Ascending aorta (tissue), 2 donors: ENCODE measurements at regions not wholly inside any gene's neighbourhood (a gene's known extent, or its start where the extent isn't known, plus 50 kb on each side); places are given as distances from the start of the nearest gene placed in this dataset.

Experiments
- DNase-seq, 2 donors: peaks; one replicate each; pipeline ENCODE4 v3.0.0-alpha.2; 2019; ENCODE audit warnings: low spot score in 2 of 2
- H3K27ac ChIP-seq, 2 donors: fragments of 200-600 bp; sonication (generic); one replicate each; pipeline ENCODE4 v1.5.1; 2016 to 2017; ENCODE audit warnings: mild to moderate bottlenecking in 1 of 2
- H3K27me3 ChIP-seq: fragments of 200-600 bp; sonication (generic); one replicate; pipeline ENCODE4 v1.5.1; 2017
- H3K36me3 ChIP-seq, 2 donors: fragments of 200-600 bp; sonication (generic); one replicate each; pipeline ENCODE4 v1.5.1; 2016
- H3K4me1 ChIP-seq, 2 donors: fragments of 200-600 bp; sonication (generic); one replicate each; pipeline ENCODE4 v1.5.1; 2016 to 2017; ENCODE audit warnings: mild to moderate bottlenecking in 1 of 2
- H3K4me3 ChIP-seq, 2 donors: fragments of 200-600 bp; sonication (generic); one replicate each; pipeline ENCODE4 v1.5.1; 2016 to 2017; ENCODE audit warnings: mild to moderate bottlenecking in 1 of 2
- H3K9me3 ChIP-seq, 2 donors: fragments of 200-600 bp; sonication (generic); one replicate each; pipeline ENCODE4 v1.5.1; 2016
- intact Hi-C: fragments of 100-400 bp; cut with DNase I; formaldehyde crosslinking; loops from one replicate; pipeline ENCODE4 v1.15.1; 2023
- TF ChIP-seq, protein P1 (sequence below), 3 experiments: fragments of 200-600 bp in 2 of 3; fragments of 450-650 bp in 1 of 3; sonication (generic) in 2 of 3; IDR thresholded peaks; one replicate each; pipeline ENCODE4 v1.5.1; 2016 to 2019; ENCODE audit warnings: antibody characterized with exemption in 3 of 3, mild to moderate bottlenecking in 1 of 3, moderate library complexity in 1 of 3

DNA sequence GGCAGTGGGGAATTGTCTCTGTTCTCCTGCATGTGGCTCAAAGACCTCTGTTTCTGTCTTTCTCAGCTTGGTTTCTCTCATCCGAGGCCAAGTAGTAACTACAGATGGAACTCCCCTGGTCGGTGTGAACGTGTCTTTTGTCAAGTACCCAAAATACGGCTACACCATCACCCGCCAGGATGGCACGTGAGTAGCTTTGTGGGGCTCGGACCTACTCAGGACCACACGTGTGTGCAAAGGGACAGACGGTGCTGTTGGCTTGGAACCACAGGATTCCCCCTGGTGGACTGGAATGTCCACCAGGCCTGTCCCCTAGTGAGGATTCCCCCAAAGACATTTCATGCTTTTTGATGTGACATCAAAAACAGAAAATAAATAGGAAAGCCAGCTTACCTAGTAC lies 96.3 kb upstream of the WWC1 start:
- no peak overlapping the region for H3K4me3 ChIP-seq
- H3K4me1 ChIP-seq, result no peaks in the 10 kb centered on the region
- intact Hi-C loops, result no loop called here
- no peaks in the 10 kb centered on the region for H3K36me3 ChIP-seq
- no peak for DNase-seq
- TF ChIP-seq, protein P1, sequence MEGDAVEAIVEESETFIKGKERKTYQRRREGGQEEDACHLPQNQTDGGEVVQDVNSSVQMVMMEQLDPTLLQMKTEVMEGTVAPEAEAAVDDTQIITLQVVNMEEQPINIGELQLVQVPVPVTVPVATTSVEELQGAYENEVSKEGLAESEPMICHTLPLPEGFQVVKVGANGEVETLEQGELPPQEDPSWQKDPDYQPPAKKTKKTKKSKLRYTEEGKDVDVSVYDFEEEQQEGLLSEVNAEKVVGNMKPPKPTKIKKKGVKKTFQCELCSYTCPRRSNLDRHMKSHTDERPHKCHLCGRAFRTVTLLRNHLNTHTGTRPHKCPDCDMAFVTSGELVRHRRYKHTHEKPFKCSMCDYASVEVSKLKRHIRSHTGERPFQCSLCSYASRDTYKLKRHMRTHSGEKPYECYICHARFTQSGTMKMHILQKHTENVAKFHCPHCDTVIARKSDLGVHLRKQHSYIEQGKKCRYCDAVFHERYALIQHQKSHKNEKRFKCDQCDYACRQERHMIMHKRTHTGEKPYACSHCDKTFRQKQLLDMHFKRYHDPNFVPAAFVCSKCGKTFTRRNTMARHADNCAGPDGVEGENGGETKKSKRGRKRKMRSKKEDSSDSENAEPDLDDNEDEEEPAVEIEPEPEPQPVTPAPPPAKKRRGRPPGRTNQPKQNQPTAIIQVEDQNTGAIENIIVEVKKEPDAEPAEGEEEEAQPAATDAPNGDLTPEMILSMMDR (IDR thresholded peaks at IDR 0.05), result no peak
- H3K27me3 ChIP-seq, result no peaks in the 10 kb centered on the region
- H3K27ac ChIP-seq, result no peak overlapping the region
- no peaks in the 10 kb centered on the region for H3K9me3 ChIP-seq

DNA sequence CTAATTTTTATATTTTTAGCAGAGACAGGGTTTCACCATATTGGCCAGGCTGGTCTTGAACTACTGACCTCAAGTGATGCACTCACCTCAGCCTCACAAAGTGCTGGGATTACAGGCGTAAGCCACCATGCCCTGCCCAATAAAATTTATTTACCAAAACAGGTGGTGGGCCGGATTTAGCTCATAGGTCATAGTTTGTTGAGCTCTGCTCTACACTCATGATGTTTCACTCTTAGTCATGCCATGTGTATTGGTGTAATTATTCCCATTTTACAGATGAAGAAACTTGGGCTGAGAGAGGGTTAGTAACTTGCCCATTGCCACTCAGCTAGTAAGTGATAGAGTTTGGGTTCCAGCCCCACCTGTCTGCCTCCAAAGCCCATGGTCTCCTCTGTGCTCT lies 93.1 kb upstream of the WWC1 start:
- H3K4me1 ChIP-seq, result no peaks in the 10 kb centered on the region
- no peaks in the 10 kb centered on the region for H3K9me3 ChIP-seq
- intact Hi-C loops, result no loop called here
- no peak overlapping the region for H3K27ac ChIP-seq
- H3K27me3 ChIP-seq, result no peaks in the 10 kb centered on the region
- no peak overlapping the region for H3K4me3 ChIP-seq
- TF ChIP-seq, protein P1 (IDR thresholded peaks at IDR 0.05), result no peak
- DNase-seq, result no peak
- no peaks in the 10 kb centered on the region for H3K36me3 ChIP-seq

DNA sequence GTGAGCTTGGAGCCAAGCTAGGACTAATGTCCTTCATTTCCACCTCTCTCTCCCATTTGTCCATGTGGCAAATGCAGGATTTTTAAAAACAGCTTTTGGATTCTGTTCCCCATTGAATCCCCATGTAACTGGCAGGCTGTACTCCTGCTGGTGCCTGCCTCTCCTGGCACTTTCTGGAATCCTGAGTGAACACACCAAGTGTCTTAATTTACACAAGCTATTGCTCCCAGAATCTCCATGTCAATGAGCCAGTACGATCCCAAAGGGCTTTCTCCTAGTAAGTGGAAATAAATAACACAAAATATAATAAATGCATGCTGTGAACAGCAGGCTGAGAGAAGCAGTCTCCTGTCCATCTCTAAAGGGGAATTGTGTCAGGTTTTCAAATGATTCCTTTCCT lies 88.4 kb upstream of the WWC1 start:
- Histone ChIP-seq H3K9me3 (no peaks in the 10 kb centered on the region), H3K4me1 (no peaks in the 10 kb centered on the region), H3K27ac (no peak overlapping the region), H3K4me3 (no peak overlapping the region), H3K36me3 (no peaks in the 10 kb centered on the region), H3K27me3 (no peaks in the 10 kb centered on the region)
- intact Hi-C loops, result no loop called here
- TF ChIP-seq, protein P1 (IDR thresholded peaks at IDR 0.05), result no peak
- DNase-seq, result no peak

DNA sequence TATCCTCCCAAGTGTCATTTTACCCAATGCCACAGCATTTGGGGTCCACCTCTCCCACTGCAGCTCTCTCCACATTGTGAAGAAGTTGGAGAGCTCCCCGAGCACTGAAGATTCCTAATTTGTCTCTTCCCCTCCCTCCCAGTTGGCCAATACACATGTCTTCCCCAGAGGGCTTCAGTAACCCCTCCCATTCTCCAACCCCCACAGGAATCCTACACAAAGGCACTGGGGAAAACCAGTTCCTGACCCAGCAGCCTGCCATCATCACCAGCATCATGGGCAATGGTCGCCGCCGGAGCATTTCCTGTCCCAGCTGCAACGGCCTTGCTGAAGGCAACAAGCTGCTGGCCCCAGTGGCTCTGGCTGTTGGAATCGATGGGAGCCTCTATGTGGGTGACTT lies 87.3 kb upstream of the WWC1 start:
- no peaks in the 10 kb centered on the region for H3K36me3 ChIP-seq
- no peak overlapping the region for H3K4me3 ChIP-seq
- intact Hi-C loops, result no loop called here
- no peaks in the 10 kb centered on the region for H3K9me3 ChIP-seq
- no peaks in the 10 kb centered on the region for H3K27me3 ChIP-seq
- TF ChIP-seq, protein P1 (IDR thresholded peaks at IDR 0.05), result no peak
- no peak for DNase-seq
- no peaks in the 10 kb centered on the region for H3K4me1 ChIP-seq
- H3K27ac ChIP-seq, result no peak overlapping the region

DNA sequence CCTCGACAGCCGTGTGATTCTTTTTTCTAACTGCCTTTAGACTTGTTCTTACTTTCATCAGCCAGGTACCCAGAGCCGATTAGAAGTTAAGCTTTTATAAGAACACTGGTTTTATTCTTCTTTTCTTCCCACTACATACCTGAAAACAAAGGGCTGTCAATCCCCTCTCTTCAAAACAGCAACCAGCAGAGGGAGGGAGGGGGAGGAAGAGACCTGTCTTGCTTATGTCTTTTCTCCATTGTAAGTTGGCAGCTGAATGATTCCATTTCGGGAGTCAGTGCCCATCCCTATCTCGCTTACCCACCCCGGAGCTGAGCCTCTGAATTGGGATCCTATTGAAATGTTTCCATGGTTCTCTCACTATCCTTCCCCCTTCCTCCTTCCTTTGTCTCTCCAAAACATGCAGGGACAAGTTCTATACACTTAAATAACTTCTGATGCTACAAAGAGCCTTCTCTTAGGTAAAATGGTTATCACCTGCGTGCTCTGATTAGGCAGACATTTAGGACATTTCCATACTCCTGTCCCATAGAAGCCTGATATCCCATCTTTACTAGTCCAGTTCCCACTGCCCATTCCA lies 83.9 kb upstream of the WWC1 start:
- H3K4me3 ChIP-seq, result no peak overlapping the region
- intact Hi-C loops, result no loop called here
- no peak overlapping the region for H3K27ac ChIP-seq
- H3K27me3 ChIP-seq, result no peaks in the 10 kb centered on the region
- no peak for DNase-seq
- TF ChIP-seq, protein P1 (IDR thresholded peaks at IDR 0.05), result no peak
- peaks cover 0 to 2% of the 10 kb centered on the region in 2 donors for H3K4me1 ChIP-seq
- H3K9me3 ChIP-seq, result no peaks in the 10 kb centered on the region
- H3K36me3 ChIP-seq, result no peaks in the 10 kb centered on the region
